ENCODE measurements at regions not wholly inside any gene's neighbourhood (a gene's known extent, or its start where the extent isn't known, plus 50 kb on each side); places are given as distances from the start of the nearest gene placed in this dataset.

GRCh38 chr7:84879570-84880325, 307.1 kb downstream of the SEMA3D start:
- Mint-ChIP-seq H3K27me3 (ENCODE audit: low read depth) (no peaks in the 10 kb centered on the region), H3K4me3 (no peak overlapping the region), H3K9me3 (peaks cover 2% of the 10 kb centered on the region), H3K27ac (ENCODE audit: unreplicated experiment) (no peak overlapping the region), H3K36me3 (ENCODE audit: low read depth) (no peaks in the 10 kb centered on the region), H3K4me1 (no peaks in the 10 kb centered on the region)
- TF ChIP-seq, protein P1, sequence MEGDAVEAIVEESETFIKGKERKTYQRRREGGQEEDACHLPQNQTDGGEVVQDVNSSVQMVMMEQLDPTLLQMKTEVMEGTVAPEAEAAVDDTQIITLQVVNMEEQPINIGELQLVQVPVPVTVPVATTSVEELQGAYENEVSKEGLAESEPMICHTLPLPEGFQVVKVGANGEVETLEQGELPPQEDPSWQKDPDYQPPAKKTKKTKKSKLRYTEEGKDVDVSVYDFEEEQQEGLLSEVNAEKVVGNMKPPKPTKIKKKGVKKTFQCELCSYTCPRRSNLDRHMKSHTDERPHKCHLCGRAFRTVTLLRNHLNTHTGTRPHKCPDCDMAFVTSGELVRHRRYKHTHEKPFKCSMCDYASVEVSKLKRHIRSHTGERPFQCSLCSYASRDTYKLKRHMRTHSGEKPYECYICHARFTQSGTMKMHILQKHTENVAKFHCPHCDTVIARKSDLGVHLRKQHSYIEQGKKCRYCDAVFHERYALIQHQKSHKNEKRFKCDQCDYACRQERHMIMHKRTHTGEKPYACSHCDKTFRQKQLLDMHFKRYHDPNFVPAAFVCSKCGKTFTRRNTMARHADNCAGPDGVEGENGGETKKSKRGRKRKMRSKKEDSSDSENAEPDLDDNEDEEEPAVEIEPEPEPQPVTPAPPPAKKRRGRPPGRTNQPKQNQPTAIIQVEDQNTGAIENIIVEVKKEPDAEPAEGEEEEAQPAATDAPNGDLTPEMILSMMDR (conservative IDR thresholded peaks at IDR 0.05) = no peak
- DNase-seq (ENCODE audit: low read depth, low spot score) = no peak

DNA sequence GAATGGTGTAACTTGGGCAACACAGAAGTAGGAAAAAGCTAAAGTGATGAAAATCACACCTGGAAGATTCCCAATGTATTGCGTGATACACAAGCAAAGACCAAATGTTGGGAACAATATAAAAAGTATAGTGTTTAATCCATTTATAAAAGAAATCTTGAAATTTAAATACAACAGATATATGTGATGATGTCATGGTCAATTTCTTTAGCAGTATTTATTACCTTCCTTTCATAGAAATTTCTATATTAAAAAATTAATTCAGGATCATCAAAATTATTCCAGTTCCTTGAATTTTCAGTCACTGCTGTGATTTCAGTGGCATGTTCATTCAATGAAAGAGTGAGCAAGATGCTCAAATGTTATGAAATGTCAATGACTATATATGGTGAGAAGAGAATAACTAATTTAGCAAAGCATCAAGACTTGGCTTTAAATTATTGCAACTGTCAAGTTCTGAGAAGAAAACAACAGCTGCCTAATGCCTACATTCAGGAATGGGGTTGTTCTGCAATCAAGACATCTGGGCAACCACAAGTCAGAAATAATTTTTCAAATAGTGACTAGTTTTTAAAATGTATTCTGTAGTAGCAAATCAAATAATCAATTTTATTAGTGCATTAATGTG, 308.8 kb downstream of the SEMA3D start:
- Mint-ChIP-seq H3K27ac (ENCODE audit: unreplicated experiment) (no peak overlapping the region), H3K4me1 (no peaks in the 10 kb centered on the region), H3K27me3 (ENCODE audit: low read depth) (no peaks in the 10 kb centered on the region), H3K9me3 (no peaks in the 10 kb centered on the region), H3K4me3 (no peak overlapping the region), H3K36me3 (ENCODE audit: low read depth) (no peaks in the 10 kb centered on the region)
- DNase-seq (ENCODE audit: low read depth, low spot score) = no peak
- TF ChIP-seq, protein P1 (conservative IDR thresholded peaks at IDR 0.05) = no peak

GRCh38 chr7:84876061-84876821, 310.6 kb downstream of the SEMA3D start:
- Mint-ChIP-seq H3K4me3 (no peak overlapping the region), H3K4me1 (no peaks in the 10 kb centered on the region), H3K27ac (ENCODE audit: unreplicated experiment) (no peak overlapping the region), H3K9me3 (no peaks in the 10 kb centered on the region), H3K27me3 (ENCODE audit: low read depth) (no peaks in the 10 kb centered on the region), H3K36me3 (ENCODE audit: low read depth) (no peaks in the 10 kb centered on the region)
- no peak for DNase-seq (ENCODE audit: low read depth, low spot score)
- TF ChIP-seq, protein P1 (conservative IDR thresholded peaks at IDR 0.05) = no peak

- TF ChIP-seq, protein P1 (conservative IDR thresholded peaks at IDR 0.05) = no peak
- Mint-ChIP-seq H3K4me3 (no peak overlapping the region), H3K27ac (ENCODE audit: unreplicated experiment) (no peak overlapping the region), H3K9me3 (peaks cover 6% of the 10 kb centered on the region), H3K27me3 (ENCODE audit: low read depth) (no peaks in the 10 kb centered on the region), H3K4me1 (no peaks in the 10 kb centered on the region), H3K36me3 (ENCODE audit: low read depth) (no peaks in the 10 kb centered on the region)
- no peak for DNase-seq (ENCODE audit: low read depth, low spot score)
Measured at GRCh38 chr7:84865560-84865959, 321.3 kb downstream of the SEMA3D start.

GRCh38 chr7:84857336-84857735, 329.5 kb downstream of the SEMA3D start:
- Mint-ChIP-seq H3K36me3 (ENCODE audit: low read depth) (no peaks in the 10 kb centered on the region), H3K27ac (ENCODE audit: unreplicated experiment) (no peak overlapping the region), H3K27me3 (ENCODE audit: low read depth) (no peaks in the 10 kb centered on the region), H3K4me3 (no peak overlapping the region), H3K4me1 (no peaks in the 10 kb centered on the region), H3K9me3 (peaks cover 13% of the 10 kb centered on the region)
- TF ChIP-seq, protein P1 (conservative IDR thresholded peaks at IDR 0.05) = no peak
- no peak for DNase-seq (ENCODE audit: low read depth, low spot score)
